IgD-negative memory B cell (primary cell): ENCODE measurements at regions not wholly inside any gene's neighbourhood (a gene's known extent, or its start where the extent isn't known, plus 50 kb on each side); places are given as distances from the start of the nearest gene placed in this dataset.

Experiments
- H3K27ac Mint-ChIP-seq, 3 donors: one replicate each; pipeline ENCODE4 v1.8.0; 2020 to 2022; ENCODE audit warnings: mild to moderate bottlenecking in 3 of 3, mixed read lengths in 3 of 3, moderate library complexity in 1 of 3
- H3K27me3 Mint-ChIP-seq: one replicate; pipeline ENCODE4 v1.8.0; 2021; ENCODE audit warnings: mixed read lengths
- H3K36me3 Mint-ChIP-seq: one replicate; pipeline ENCODE4 v1.8.0; 2020; ENCODE audit warnings: mild to moderate bottlenecking, mixed read lengths
- H3K4me1 Mint-ChIP-seq, 3 donors: one replicate each; pipeline ENCODE4 v1.8.0; 2020 to 2022; ENCODE audit warnings: mixed read lengths in 3 of 3, mild to moderate bottlenecking in 1 of 3
- H3K4me3 Mint-ChIP-seq, 4 donors: one replicate each; pipeline ENCODE4 v1.8.0; 2020 to 2022; ENCODE audit warnings: mild to moderate bottlenecking in 4 of 4, mixed read lengths in 4 of 4, moderate library complexity in 3 of 4
- H3K9me3 Mint-ChIP-seq, 3 donors: one replicate each; pipeline ENCODE4 v1.8.0; 2020 to 2021; ENCODE audit warnings: mixed read lengths in 3 of 3, mild to moderate bottlenecking in 1 of 3

DNA sequence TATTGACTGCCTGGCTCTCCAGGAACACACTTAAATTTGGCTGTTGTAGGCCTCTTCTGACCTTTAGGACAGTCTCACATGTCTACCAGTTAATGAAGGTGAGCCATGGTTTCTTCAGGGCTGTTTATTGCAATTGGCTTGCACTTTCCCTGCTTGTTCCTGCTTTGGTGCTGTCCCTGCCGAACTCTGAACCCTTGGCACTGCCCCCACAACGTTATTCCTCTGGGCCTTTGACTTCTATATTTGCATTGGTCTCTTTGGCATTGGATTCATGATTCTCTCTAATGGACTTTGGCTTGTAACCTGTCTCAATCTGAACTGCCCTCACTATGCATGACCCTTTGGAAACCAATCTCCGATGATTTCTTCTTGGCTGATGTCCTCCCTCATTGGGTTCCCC is 299.4 kb downstream of the UTP18 start:
- Mint-ChIP-seq H3K4me1 (no peaks in the 10 kb centered on the region), H3K27me3 (peaks cover 7% of the 10 kb centered on the region), H3K27ac (no peak overlapping the region), H3K4me3 (no peak overlapping the region), H3K36me3 (peaks cover 1% of the 10 kb centered on the region), H3K9me3 (peaks cover 0 to 4% (median 0%) of the 10 kb centered on the region in 3 donors)

GRCh38 chr17:51560398-51560797 is 300.1 kb downstream of the UTP18 start:
- Mint-ChIP-seq H3K36me3 (peaks cover 1% of the 10 kb centered on the region), H3K4me1 (no peaks in the 10 kb centered on the region), H3K4me3 (no peak overlapping the region), H3K9me3 (peaks cover 0 to 4% (median 0%) of the 10 kb centered on the region in 3 donors), H3K27me3 (peaks cover 5% of the 10 kb centered on the region), H3K27ac (no peak overlapping the region)

- peaks cover 1% of the 10 kb centered on the region for H3K36me3 Mint-ChIP-seq
- no peaks in the 10 kb centered on the region for H3K4me1 Mint-ChIP-seq
- no peak overlapping the region for H3K4me3 Mint-ChIP-seq
- no peak overlapping the region for H3K27ac Mint-ChIP-seq
- H3K9me3 Mint-ChIP-seq, result peaks cover 0 to 6% (median 2%) of the 10 kb centered on the region in 3 donors
- peaks cover 2% of the 10 kb centered on the region for H3K27me3 Mint-ChIP-seq
Observed at GRCh38 chr17:51563961-51564360, 303.6 kb downstream of the UTP18 start.

- H3K4me3 Mint-ChIP-seq, result no peak overlapping the region
- H3K27me3 Mint-ChIP-seq, result peaks cover 2% of the 10 kb centered on the region
- H3K36me3 Mint-ChIP-seq, result no peaks in the 10 kb centered on the region
- no peak overlapping the region for H3K27ac Mint-ChIP-seq
- H3K9me3 Mint-ChIP-seq, result peaks cover 2 to 9% (median 7%) of the 10 kb centered on the region in 3 donors
- H3K4me1 Mint-ChIP-seq, result no peaks in the 10 kb centered on the region
Observed at GRCh38 chr17:51572115-51572514, 311.8 kb downstream of the UTP18 start.
